IPS-18a (cell line): ENCODE measurements at regions not wholly inside any gene's neighbourhood (a gene's known extent, or its start where the extent isn't known, plus 50 kb on each side); places are given as distances from the start of the nearest gene placed in this dataset.

ENCODE experiments used
- H3K27ac ChIP-seq: one replicate; pipeline ENCODE4 v1.5.1; 2013; ENCODE audit warnings: low read length
- H3K27me3 ChIP-seq: one replicate; pipeline ENCODE4 v1.6.1; 2013; ENCODE audit warnings: mild to moderate bottlenecking, low read length; ENCODE audit not compliant: control insufficient read depth, insufficient read depth
- H3K36me3 ChIP-seq: one replicate; pipeline ENCODE4 v1.6.1; 2013; ENCODE audit warnings: low read depth, low read length; ENCODE audit not compliant: control insufficient read depth
- H3K4me1 ChIP-seq: one replicate; pipeline ENCODE4 v1.6.1; 2013; ENCODE audit warnings: low read depth, low read length; ENCODE audit not compliant: control insufficient read depth
- H3K4me3 ChIP-seq: one replicate; pipeline ENCODE4 v1.5.1; 2013; ENCODE audit warnings: low read length
- H3K9ac ChIP-seq: one replicate; pipeline ENCODE4 v1.6.1; 2013; ENCODE audit warnings: mild to moderate bottlenecking, low read length, moderate library complexity
- H3K9me3 ChIP-seq: one replicate; pipeline ENCODE4 v1.6.1; 2013; ENCODE audit warnings: low read depth, low read length; ENCODE audit not compliant: control insufficient read depth

- Histone ChIP-seq H3K27me3 (no peaks in the 10 kb centered on the region), H3K4me3 (no peak overlapping the region), H3K36me3 (no peaks in the 10 kb centered on the region), H3K9ac (no peak overlapping the region), H3K4me1 (peaks cover 2% of the 10 kb centered on the region), H3K27ac (no peak overlapping the region), H3K9me3 (peaks cover 15% of the 10 kb centered on the region)
Measured at GRCh38 chr18:39752351-39752750, 2186.8 kb upstream of the CELF4 start.

GRCh38 chr18:39751921-39752320 lies 2186.3 kb upstream of the CELF4 start:
- H3K4me3 ChIP-seq = no peak overlapping the region
- H3K36me3 ChIP-seq = no peaks in the 10 kb centered on the region
- peaks cover 2% of the 10 kb centered on the region for H3K4me1 ChIP-seq
- peaks cover 15% of the 10 kb centered on the region for H3K9me3 ChIP-seq
- no peak overlapping the region for H3K9ac ChIP-seq
- H3K27ac ChIP-seq = no peak overlapping the region
- H3K27me3 ChIP-seq = no peaks in the 10 kb centered on the region

GRCh38 chr18:39751161-39751560 lies 2185.6 kb upstream of the CELF4 start:
- H3K27ac ChIP-seq = no peak overlapping the region

GRCh38 chr18:39749154-39749553 lies 2183.6 kb upstream of the CELF4 start:
- Histone ChIP-seq H3K27me3 (no peaks in the 10 kb centered on the region), H3K9ac (no peak overlapping the region), H3K9me3 (peaks cover 15% of the 10 kb centered on the region), H3K4me3 (no peak overlapping the region), H3K4me1 (peaks cover 2% of the 10 kb centered on the region), H3K36me3 (no peaks in the 10 kb centered on the region), H3K27ac (no peak overlapping the region)

More at GRCh38 chr18:39751161-39751560, 2185.6 kb upstream of the CELF4 start:
- H3K4me3 ChIP-seq = no peak overlapping the region
- peaks cover 15% of the 10 kb centered on the region for H3K9me3 ChIP-seq
- no peaks in the 10 kb centered on the region for H3K27me3 ChIP-seq
- H3K4me1 ChIP-seq = peaks cover 2% of the 10 kb centered on the region
- H3K36me3 ChIP-seq = no peaks in the 10 kb centered on the region
- no peak overlapping the region for H3K9ac ChIP-seq

GRCh38 chr18:39748727-39749126 lies 2183.1 kb upstream of the CELF4 start:
- H3K4me3 ChIP-seq = no peak overlapping the region
- H3K27me3 ChIP-seq = no peaks in the 10 kb centered on the region
- peaks cover 2% of the 10 kb centered on the region for H3K4me1 ChIP-seq
- H3K27ac ChIP-seq = no peak overlapping the region
- H3K9ac ChIP-seq = no peak overlapping the region
- no peaks in the 10 kb centered on the region for H3K36me3 ChIP-seq
- H3K9me3 ChIP-seq = peaks cover 15% of the 10 kb centered on the region

DNA sequence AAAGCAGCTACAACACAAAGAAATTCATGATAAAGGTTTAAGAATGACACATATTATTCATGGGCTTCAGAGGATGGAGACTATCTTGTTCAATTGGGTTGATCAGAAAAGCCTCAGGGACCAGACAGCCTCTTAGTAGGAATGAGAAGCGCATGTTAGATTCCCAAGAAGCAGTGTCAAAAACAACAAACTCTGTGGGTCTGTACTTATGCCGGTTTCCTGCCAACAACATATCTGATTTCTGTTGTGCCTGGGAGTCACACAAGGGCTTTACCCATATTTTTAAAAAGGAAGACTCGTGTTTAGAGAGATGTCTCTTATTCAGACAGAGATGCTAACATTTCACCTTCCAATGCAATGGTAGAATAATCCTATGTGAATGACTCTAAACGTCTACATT lies 2180.6 kb upstream of the CELF4 start:
- Histone ChIP-seq H3K36me3 (no peaks in the 10 kb centered on the region), H3K4me3 (no peak overlapping the region), H3K9me3 (peaks cover 15% of the 10 kb centered on the region), H3K27ac (no peak overlapping the region), H3K4me1 (no peaks in the 10 kb centered on the region), H3K9ac (no peak overlapping the region), H3K27me3 (no peaks in the 10 kb centered on the region)

GRCh38 chr18:39743463-39743862 lies 2177.9 kb upstream of the CELF4 start:
- no peak overlapping the region for H3K4me3 ChIP-seq
- no peak overlapping the region for H3K9ac ChIP-seq
- H3K27me3 ChIP-seq = no peaks in the 10 kb centered on the region
- no peak overlapping the region for H3K27ac ChIP-seq
- H3K4me1 ChIP-seq = no peaks in the 10 kb centered on the region
- no peaks in the 10 kb centered on the region for H3K36me3 ChIP-seq
- peaks cover 2% of the 10 kb centered on the region for H3K9me3 ChIP-seq

- Histone ChIP-seq H3K9me3 (no peaks in the 10 kb centered on the region), H3K36me3 (no peaks in the 10 kb centered on the region), H3K4me1 (no peaks in the 10 kb centered on the region), H3K9ac (no peak overlapping the region), H3K27me3 (no peaks in the 10 kb centered on the region), H3K27ac (no peak overlapping the region), H3K4me3 (no peak overlapping the region)
Measured at GRCh38 chr18:39741755-39742466, 2176.3 kb upstream of the CELF4 start.

- H3K36me3 ChIP-seq = no peaks in the 10 kb centered on the region
- H3K9me3 ChIP-seq = no peaks in the 10 kb centered on the region
- no peaks in the 10 kb centered on the region for H3K4me1 ChIP-seq
- no peaks in the 10 kb centered on the region for H3K27me3 ChIP-seq
- H3K27ac ChIP-seq = no peak overlapping the region
- H3K4me3 ChIP-seq = no peak overlapping the region
- H3K9ac ChIP-seq = no peak overlapping the region
Measured at GRCh38 chr18:39737869-39738268, 2172.3 kb upstream of the CELF4 start.

DNA sequence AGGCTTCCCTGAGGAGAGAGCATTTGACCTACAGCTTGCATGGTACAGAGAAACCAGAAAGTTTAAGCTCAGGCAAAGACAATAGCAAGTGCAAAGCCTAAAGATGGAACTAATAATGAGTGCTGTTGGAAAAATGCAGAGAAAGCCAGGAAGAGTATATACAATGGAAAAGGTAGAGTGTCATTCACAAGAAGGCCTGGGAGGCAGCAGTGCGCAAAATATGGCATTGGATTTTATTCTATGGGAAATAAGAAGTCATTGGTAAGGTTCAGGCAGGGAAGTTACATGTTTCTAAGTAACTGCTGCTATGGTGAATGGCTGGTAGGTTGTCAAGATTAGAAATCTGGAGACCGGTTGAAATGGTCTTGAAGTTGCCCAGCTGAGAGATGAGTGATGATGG lies 2167.3 kb upstream of the CELF4 start:
- Histone ChIP-seq H3K27ac (no peak overlapping the region), H3K9me3 (no peaks in the 10 kb centered on the region), H3K27me3 (no peaks in the 10 kb centered on the region), H3K36me3 (no peaks in the 10 kb centered on the region), H3K4me1 (peaks cover 13% of the 10 kb centered on the region), H3K9ac (no peak overlapping the region), H3K4me3 (no peak overlapping the region)

- no peaks in the 10 kb centered on the region for H3K36me3 ChIP-seq
- H3K9me3 ChIP-seq = no peaks in the 10 kb centered on the region
- H3K9ac ChIP-seq = no peak overlapping the region
- no peak overlapping the region for H3K27ac ChIP-seq
- H3K4me1 ChIP-seq = peaks cover 13% of the 10 kb centered on the region
- no peak overlapping the region for H3K4me3 ChIP-seq
- H3K27me3 ChIP-seq = no peaks in the 10 kb centered on the region
Measured at GRCh38 chr18:39730606-39731005, 2165.0 kb upstream of the CELF4 start.

GRCh38 chr18:39724652-39725051 lies 2159.1 kb upstream of the CELF4 start:
- Histone ChIP-seq H3K4me1 (peaks cover 4% of the 10 kb centered on the region), H3K9me3 (no peaks in the 10 kb centered on the region), H3K36me3 (no peaks in the 10 kb centered on the region), H3K9ac (no peak overlapping the region), H3K27me3 (no peaks in the 10 kb centered on the region), H3K27ac (no peak overlapping the region), H3K4me3 (no peak overlapping the region)
